Natural killer cell (primary cell): ENCODE measurements at regions not wholly inside any gene's neighbourhood (a gene's known extent, or its start where the extent isn't known, plus 50 kb on each side); places are given as distances from the start of the nearest gene placed in this dataset.

Experiments
- ATAC-seq, 3 donors: fragments of 150-1000 bp in 2 of 3; fragments of 200-7000 bp in 1 of 3; cut with Tn5 transposase; 1 replicate in 1 of 3; 2 replicates in 2 of 3; pipeline ENCODE4 v1.10.0; 2021; ENCODE audit warnings: mild to moderate bottlenecking in 2 of 3, moderate library complexity in 2 of 3
- DNase-seq, 2 donors: peaks; one replicate each; pipeline versions ENCODE4 v3.0.0 to v3.0.0-alpha.2; 2013 to 2021; ENCODE audit warnings: mixed read lengths in 1 of 2
- H3K27ac ChIP-seq: one replicate; pipeline ENCODE4 v1.5.1; 2013; ENCODE audit warnings: mild to moderate bottlenecking, low read length
- H3K27me3 ChIP-seq: one replicate; pipeline ENCODE4 v1.6.1; 2013; ENCODE audit warnings: low read length; ENCODE audit not compliant: control insufficient read depth, insufficient read depth
- H3K36me3 ChIP-seq: one replicate; pipeline ENCODE4 v1.6.1; 2013; ENCODE audit warnings: low read length; ENCODE audit not compliant: control insufficient read depth, insufficient read depth
- H3K4me1 ChIP-seq: one replicate; pipeline ENCODE4 v1.6.1; 2013; ENCODE audit warnings: low read length; ENCODE audit not compliant: control insufficient read depth, insufficient read depth
- H3K4me3 ChIP-seq: one replicate; pipeline ENCODE4 v1.5.1; 2013; ENCODE audit warnings: low read length
- H3K9me3 ChIP-seq: one replicate; pipeline ENCODE4 v1.6.1; 2013; ENCODE audit warnings: low read length; ENCODE audit not compliant: control insufficient read depth, insufficient read depth
- H3K27ac Mint-ChIP-seq, 2 donors: one replicate each; pipeline ENCODE4 v1.8.0; 2022; ENCODE audit warnings: mild to moderate bottlenecking in 2 of 2, mixed read lengths in 2 of 2, moderate library complexity in 1 of 2
- H3K27me3 Mint-ChIP-seq, 2 donors: one replicate each; pipeline ENCODE4 v1.8.0; 2022; ENCODE audit warnings: low read depth in 2 of 2, mixed read lengths in 2 of 2
- H3K36me3 Mint-ChIP-seq: one replicate; pipeline ENCODE4 v1.8.0; 2022; ENCODE audit warnings: mixed read lengths
- H3K4me1 Mint-ChIP-seq, 2 donors: one replicate each; pipeline ENCODE4 v1.8.0; 2022; ENCODE audit warnings: mixed read lengths in 2 of 2
- H3K4me3 Mint-ChIP-seq: one replicate; pipeline ENCODE4 v1.8.0; 2022; ENCODE audit warnings: mild to moderate bottlenecking, moderate library complexity, mixed read lengths
- H3K9me3 Mint-ChIP-seq, 2 donors: one replicate each; pipeline ENCODE4 v1.8.0; 2022; ENCODE audit warnings: mixed read lengths in 2 of 2
- WGBS: methylation state at CpG from one replicate; pipeline ENCODE4 v1.1.7; 2013; ENCODE audit warnings: missing lambda C conversion rate; ENCODE audit not compliant: insufficient coverage; 5-methylcytosine and 5-hydroxymethylcytosine counted together
- intact Hi-C: fragments of 100-400 bp; cut with micrococcal nuclease; formaldehyde crosslinking; loops from one replicate; pipeline ENCODE4 v1.14.2; 2022
- TF ChIP-seq, protein P1 (sequence below): fragments of 200-600 bp; IDR thresholded peaks from one replicate; pipeline ENCODE4 v1.8.0; 2022; ENCODE audit warnings: antibody characterized with exemption

DNA sequence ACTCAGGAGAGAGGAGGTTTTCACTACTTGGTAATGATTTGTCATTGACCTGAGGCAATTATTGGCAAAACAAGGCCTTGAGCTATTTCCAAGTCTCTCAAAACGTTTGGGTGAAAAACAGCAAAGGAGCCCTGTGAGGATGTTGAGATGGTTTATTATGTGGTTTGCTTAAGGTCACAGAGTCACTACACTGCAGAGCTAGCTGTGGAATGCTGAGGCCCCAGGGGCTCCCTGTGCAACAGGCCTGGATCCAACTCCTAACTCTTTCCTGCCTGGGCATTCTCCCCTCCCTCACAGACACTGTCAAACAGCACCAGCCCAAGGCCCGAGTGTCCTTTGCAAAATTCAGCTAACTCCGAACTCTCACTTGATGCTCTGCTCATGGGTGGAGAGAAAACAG lies 754.6 kb upstream of the SOX11 start:
- no peaks in the 10 kb centered on the region for H3K36me3 Mint-ChIP-seq
- 43% methylated on average over 3 of the region's 3 CpGs for WGBS
- DNase-seq, result no peak

DNA sequence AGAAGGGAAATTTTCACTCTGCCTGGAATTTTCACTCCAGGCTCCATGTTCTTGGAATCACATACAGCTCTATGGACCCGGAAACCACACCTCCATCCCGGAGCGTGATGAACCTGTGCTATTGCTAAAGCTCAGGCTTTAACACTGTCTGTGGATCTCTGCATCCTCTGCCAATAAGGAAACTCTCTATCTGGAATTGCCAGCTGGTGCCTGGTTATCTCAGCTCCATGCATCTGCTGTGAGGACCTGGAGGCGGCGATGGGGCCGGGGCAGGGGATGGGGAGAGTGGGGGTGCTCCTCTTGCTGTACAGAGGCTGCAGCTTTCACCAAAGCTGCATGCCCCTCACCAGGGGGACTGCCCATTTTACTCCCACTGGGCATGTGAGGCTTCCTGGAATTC lies 754.0 kb upstream of the SOX11 start:
- no peaks in the 10 kb centered on the region for H3K27me3 ChIP-seq
- no peak for DNase-seq
- no peaks in the 10 kb centered on the region for H3K36me3 ChIP-seq
- intact Hi-C loops, result no loop called here
- H3K4me1 ChIP-seq, result no peaks in the 10 kb centered on the region
- peaks cover 13% of the 10 kb centered on the region for H3K9me3 ChIP-seq
- TF ChIP-seq, protein P1, sequence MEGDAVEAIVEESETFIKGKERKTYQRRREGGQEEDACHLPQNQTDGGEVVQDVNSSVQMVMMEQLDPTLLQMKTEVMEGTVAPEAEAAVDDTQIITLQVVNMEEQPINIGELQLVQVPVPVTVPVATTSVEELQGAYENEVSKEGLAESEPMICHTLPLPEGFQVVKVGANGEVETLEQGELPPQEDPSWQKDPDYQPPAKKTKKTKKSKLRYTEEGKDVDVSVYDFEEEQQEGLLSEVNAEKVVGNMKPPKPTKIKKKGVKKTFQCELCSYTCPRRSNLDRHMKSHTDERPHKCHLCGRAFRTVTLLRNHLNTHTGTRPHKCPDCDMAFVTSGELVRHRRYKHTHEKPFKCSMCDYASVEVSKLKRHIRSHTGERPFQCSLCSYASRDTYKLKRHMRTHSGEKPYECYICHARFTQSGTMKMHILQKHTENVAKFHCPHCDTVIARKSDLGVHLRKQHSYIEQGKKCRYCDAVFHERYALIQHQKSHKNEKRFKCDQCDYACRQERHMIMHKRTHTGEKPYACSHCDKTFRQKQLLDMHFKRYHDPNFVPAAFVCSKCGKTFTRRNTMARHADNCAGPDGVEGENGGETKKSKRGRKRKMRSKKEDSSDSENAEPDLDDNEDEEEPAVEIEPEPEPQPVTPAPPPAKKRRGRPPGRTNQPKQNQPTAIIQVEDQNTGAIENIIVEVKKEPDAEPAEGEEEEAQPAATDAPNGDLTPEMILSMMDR, result no peak
- Mint-ChIP-seq H3K27ac (no peak overlapping the region), H3K27me3 (no peaks in the 10 kb centered on the region), H3K4me1 (no peaks in the 10 kb centered on the region), H3K9me3 (peaks cover 9 to 21% of the 10 kb centered on the region in 2 donors), H3K4me3 (no peak overlapping the region), H3K36me3 (no peaks in the 10 kb centered on the region)
- WGBS, result 95% methylated on average over 6 of the region's 6 CpGs
- no peak overlapping the region for H3K27ac ChIP-seq
- H3K4me3 ChIP-seq, result no peak overlapping the region
- ATAC-seq, result no peak

More for the DNA sequence above, 754.6 kb upstream of the SOX11 start:
- H3K4me1 ChIP-seq, result no peaks in the 10 kb centered on the region
- H3K9me3 ChIP-seq, result peaks cover 13% of the 10 kb centered on the region
- no peak overlapping the region for H3K4me3 Mint-ChIP-seq
- TF ChIP-seq, protein P1, result no peak
- intact Hi-C loops, result no loop called here
- no peaks in the 10 kb centered on the region for H3K36me3 ChIP-seq
- no peak overlapping the region for H3K27ac ChIP-seq
- no peak overlapping the region for H3K27ac Mint-ChIP-seq
- no peaks in the 10 kb centered on the region for H3K27me3 Mint-ChIP-seq
- no peaks in the 10 kb centered on the region for H3K27me3 ChIP-seq
- H3K9me3 Mint-ChIP-seq, result peaks cover 9 to 24% of the 10 kb centered on the region in 2 donors
- H3K4me3 ChIP-seq, result no peak overlapping the region
- H3K4me1 Mint-ChIP-seq, result no peaks in the 10 kb centered on the region
- no peak for ATAC-seq

DNA sequence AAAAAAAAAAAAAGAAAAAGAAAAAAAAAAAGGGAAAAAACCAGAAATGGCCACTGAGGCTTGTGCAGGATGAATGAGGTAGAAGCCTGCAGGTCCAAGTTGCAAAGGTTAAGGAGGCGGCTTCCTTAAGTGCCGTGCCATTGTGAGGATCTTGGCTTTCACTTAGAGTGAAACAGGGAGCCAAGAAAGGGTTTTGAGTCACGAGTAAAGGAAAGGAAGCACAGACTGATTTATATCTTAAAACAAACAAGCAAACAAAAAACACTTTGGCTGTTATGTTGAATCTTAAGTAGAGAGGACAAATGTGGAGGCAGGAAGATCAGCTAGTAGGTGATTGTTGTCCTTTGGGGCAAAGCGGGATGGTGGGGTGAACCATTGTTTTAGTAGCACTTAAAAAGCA lies 749.7 kb upstream of the SOX11 start:
- Mint-ChIP-seq H3K36me3 (no peaks in the 10 kb centered on the region), H3K4me1 (no peaks in the 10 kb centered on the region), H3K27ac (no peak overlapping the region), H3K4me3 (no peak overlapping the region), H3K9me3 (peaks cover 9 to 16% of the 10 kb centered on the region in 2 donors), H3K27me3 (no peaks in the 10 kb centered on the region)
- DNase-seq, result no peak
- H3K36me3 ChIP-seq, result no peaks in the 10 kb centered on the region
- ATAC-seq, result no peak
- intact Hi-C loops, result no loop called here
- no peaks in the 10 kb centered on the region for H3K4me1 ChIP-seq
- no peak overlapping the region for H3K27ac ChIP-seq
- no peaks in the 10 kb centered on the region for H3K27me3 ChIP-seq
- TF ChIP-seq, protein P1, result no peak
- WGBS, result 74% methylated on average over 3 of the region's 4 CpGs
- H3K4me3 ChIP-seq, result no peak overlapping the region
- H3K9me3 ChIP-seq, result peaks cover 12% of the 10 kb centered on the region

DNA sequence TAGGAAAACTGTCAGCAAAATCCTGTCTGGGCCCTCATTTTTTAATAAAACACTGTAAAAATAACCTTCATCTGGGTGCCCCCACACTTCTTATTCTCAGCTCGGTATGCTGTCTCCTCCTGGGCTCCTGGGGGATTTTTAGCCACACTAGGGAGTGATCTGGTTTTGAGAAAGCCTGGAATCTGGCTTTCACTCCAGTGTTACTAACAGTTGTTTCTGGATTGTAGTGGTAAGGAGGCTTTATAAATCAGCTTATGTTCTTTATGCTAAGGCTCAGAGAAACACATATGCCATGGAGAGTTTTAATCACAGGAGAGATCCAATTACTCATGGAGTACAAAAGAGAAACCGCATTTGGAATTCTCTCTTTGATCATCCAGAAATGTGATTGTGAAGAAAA lies 744.3 kb upstream of the SOX11 start:
- Mint-ChIP-seq H3K27ac (no peak overlapping the region), H3K27me3 (no peaks in the 10 kb centered on the region), H3K9me3 (peaks cover 13 to 18% of the 10 kb centered on the region in 2 donors), H3K4me1 (no peaks in the 10 kb centered on the region), H3K36me3 (no peaks in the 10 kb centered on the region), H3K4me3 (no peak overlapping the region)
- Histone ChIP-seq H3K9me3 (peaks cover 6% of the 10 kb centered on the region), H3K4me3 (no peak overlapping the region), H3K27ac (no peak overlapping the region), H3K27me3 (no peaks in the 10 kb centered on the region), H3K36me3 (no peaks in the 10 kb centered on the region), H3K4me1 (no peaks in the 10 kb centered on the region)
- intact Hi-C loops, result no loop called here
- ATAC-seq (no peak), DNase-seq (no peak)
- TF ChIP-seq, protein P1, result no peak
- WGBS, result 50% methylated on average over 1 of the region's 2 CpGs
